GM12878 (cell line): ENCODE measurements at regions not wholly inside any gene's neighbourhood (a gene's known extent, or its start where the extent isn't known, plus 50 kb on each side); places are given as distances from the start of the nearest gene placed in this dataset.

Experiments
- EGR1 ChIP-seq, 2 experiments: IDR thresholded peaks; 1 replicate in 1 of 2; 2 replicates in 1 of 2; pipeline ENCODE4 v1.6.1; 2011 to 2012; ENCODE audit warnings: low read depth in 2 of 2, low read length in 2 of 2, borderline replicate concordance in 1 of 2, mild to moderate bottlenecking in 1 of 2, moderate library complexity in 1 of 2
- EP300 ChIP-seq, 2 experiments: fragments of 150-350 bp in 1 of 2; IDR thresholded peaks; 2 replicates each; pipeline ENCODE4 v1.6.1; 2011 to 2012; ENCODE audit warnings: low read depth in 2 of 2, low read length in 2 of 2, borderline replicate concordance in 1 of 2, improper control_type of control experiment in 1 of 2, inconsistent platforms in 1 of 2; ENCODE audit not compliant: control insufficient read depth in 1 of 2
- FOXK2 ChIP-seq: fragments of 450-650 bp; IDR thresholded peaks from 2 replicates; pipeline ENCODE4 v1.6.1; 2017; ENCODE audit warnings: mild to moderate bottlenecking, moderate library complexity
- MTA3 ChIP-seq: IDR thresholded peaks from 2 replicates; pipeline ENCODE4 v1.6.1; 2012; ENCODE audit warnings: low read length, inconsistent platforms, borderline replicate concordance
- POU2F2 ChIP-seq: IDR thresholded peaks from 3 replicates; pipeline ENCODE4 v1.6.1; 2011; ENCODE audit warnings: low read depth, mild to moderate bottlenecking, low read length, borderline replicate concordance
- RCOR1 ChIP-seq: conservative IDR thresholded peaks from 2 replicates; pipeline ENCODE4 v1.6.1; 2012; ENCODE audit warnings: low read depth, low read length, improper control_type of control experiment
- SRF ChIP-seq, 2 experiments: IDR thresholded peaks; 2 replicates each; pipeline ENCODE4 v1.6.1; 2011; ENCODE audit warnings: low read depth in 2 of 2, low read length in 2 of 2, mild to moderate bottlenecking in 1 of 2, moderate library complexity in 1 of 2
- YBX1 ChIP-seq: fragments of 450-650 bp; IDR thresholded peaks from 2 replicates; pipeline ENCODE4 v1.6.1; 2016; ENCODE audit warnings: antibody characterized with exemption
- TF ChIP-seq, protein P1 (sequence below): IDR thresholded peaks from 2 replicates; pipeline ENCODE4 v1.6.1; 2011; ENCODE audit warnings: low read depth, mild to moderate bottlenecking, low read length, moderate library complexity, borderline replicate concordance; ENCODE audit errors: extremely low read depth
- TF ChIP-seq, protein P2 (sequence below), 3 experiments: IDR thresholded peaks in 2 of 3; conservative IDR thresholded peaks in 1 of 3; 2 replicates each; pipeline ENCODE4 v1.5.1; 2011; ENCODE audit warnings: low read depth in 3 of 3, low read length in 3 of 3, mild to moderate bottlenecking in 3 of 3, control low read depth in 2 of 3, moderate library complexity in 2 of 3, inconsistent platforms in 1 of 3, mixed read lengths in 1 of 3; ENCODE audit not compliant: control insufficient read depth in 2 of 3, insufficient read depth in 1 of 3; ENCODE audit errors: extremely low read depth in 1 of 3

DNA sequence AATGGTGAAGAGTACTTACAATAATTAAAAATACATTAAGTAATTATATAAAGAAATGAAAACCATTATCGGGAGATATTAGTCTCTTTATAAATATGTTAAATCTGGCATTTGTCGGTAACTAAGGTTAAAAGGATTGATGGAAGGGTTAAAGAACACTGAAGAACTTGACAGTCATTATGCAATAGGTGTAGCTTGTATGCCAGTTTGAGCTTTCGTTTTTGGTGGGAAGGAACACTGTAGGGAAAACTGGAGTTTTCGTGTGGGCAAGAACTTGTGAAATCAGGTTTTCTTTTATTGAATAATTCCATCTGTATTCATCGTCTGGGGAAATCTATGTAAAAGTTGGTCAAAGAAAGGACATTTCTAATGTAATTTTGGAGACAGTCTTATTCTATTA is 142.3 kb downstream of the DMRTA1 start:
- TF ChIP-seq, protein P1, sequence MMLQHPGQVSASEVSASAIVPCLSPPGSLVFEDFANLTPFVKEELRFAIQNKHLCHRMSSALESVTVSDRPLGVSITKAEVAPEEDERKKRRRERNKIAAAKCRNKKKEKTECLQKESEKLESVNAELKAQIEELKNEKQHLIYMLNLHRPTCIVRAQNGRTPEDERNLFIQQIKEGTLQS = no peak
- no peak for TF ChIP-seq MTA3
- TF ChIP-seq EGR1 (IDR thresholded peaks at IDR 0.05; ENCODE audit: borderline replicate concordance in 1 of 2, low read depth in 2 of 2, low read length in 2 of 2) = no peak
- TF ChIP-seq SRF (IDR thresholded peaks at IDR 0.05; ENCODE audit: low read depth in 2 of 2, low read length in 2 of 2) = no peak
- no peak for TF ChIP-seq FOXK2
- no peak for TF ChIP-seq YBX1
- no peak for TF ChIP-seq POU2F2
- TF ChIP-seq, protein P2, sequence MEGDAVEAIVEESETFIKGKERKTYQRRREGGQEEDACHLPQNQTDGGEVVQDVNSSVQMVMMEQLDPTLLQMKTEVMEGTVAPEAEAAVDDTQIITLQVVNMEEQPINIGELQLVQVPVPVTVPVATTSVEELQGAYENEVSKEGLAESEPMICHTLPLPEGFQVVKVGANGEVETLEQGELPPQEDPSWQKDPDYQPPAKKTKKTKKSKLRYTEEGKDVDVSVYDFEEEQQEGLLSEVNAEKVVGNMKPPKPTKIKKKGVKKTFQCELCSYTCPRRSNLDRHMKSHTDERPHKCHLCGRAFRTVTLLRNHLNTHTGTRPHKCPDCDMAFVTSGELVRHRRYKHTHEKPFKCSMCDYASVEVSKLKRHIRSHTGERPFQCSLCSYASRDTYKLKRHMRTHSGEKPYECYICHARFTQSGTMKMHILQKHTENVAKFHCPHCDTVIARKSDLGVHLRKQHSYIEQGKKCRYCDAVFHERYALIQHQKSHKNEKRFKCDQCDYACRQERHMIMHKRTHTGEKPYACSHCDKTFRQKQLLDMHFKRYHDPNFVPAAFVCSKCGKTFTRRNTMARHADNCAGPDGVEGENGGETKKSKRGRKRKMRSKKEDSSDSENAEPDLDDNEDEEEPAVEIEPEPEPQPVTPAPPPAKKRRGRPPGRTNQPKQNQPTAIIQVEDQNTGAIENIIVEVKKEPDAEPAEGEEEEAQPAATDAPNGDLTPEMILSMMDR (IDR thresholded peaks at IDR 0.05 in 2 of 3, conservative IDR thresholded peaks at IDR 0.05 in 1 of 3; ENCODE audit: control insufficient read depth in 2 of 3, extremely low read depth in 1 of 3, insufficient read depth in 1 of 3, low read depth in 3 of 3, low read length in 3 of 3) = no peak
- no peak for TF ChIP-seq EP300 (IDR thresholded peaks at IDR 0.05; ENCODE audit: borderline replicate concordance in 1 of 2, control insufficient read depth in 1 of 2, low read depth in 2 of 2, low read length in 2 of 2)
- no peak for TF ChIP-seq RCOR1
